ENCODE measurements at regions not wholly inside any gene's neighbourhood (a gene's known extent, or its start where the extent isn't known, plus 50 kb on each side); places are given as distances from the start of the nearest gene placed in this dataset.

DNA sequence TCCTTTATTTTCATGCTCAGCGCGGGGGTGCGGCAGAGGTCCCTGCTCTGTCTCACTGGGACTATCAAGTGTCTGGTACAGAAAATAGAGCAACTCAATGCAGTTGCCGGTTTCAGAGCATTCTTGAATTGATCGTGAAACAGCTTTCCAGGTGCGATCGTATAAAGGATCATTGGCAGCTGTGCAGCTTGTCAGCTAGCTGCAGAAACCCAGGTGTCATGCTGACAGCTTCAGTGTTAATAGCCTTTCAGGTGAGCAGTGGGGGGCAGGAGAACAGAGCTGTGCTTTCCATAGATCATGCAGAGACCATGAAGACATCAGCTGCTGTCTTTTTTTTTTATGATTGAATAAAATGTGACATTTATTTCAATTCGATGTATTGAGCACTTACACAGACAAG lies 583.9 kb downstream of the NLGN4X start:
- TF ChIP-seq ZNF274 (IDR thresholded peaks at IDR 0.05; ENCODE audit: low read depth, low read length) (no peak), YY1 (IDR thresholded peaks at IDR 0.05; ENCODE audit: insufficient read depth, insufficient read length) (no peak)

All from NT2/D1 (cell line).